AG08396 (cell line): ENCODE measurements at regions not wholly inside any gene's neighbourhood (a gene's known extent, or its start where the extent isn't known, plus 50 kb on each side); places are given as distances from the start of the nearest gene placed in this dataset.

Experiments used
- DNase-seq: peaks from one replicate; pipeline ENCODE4 v3.0.0; 2012; ENCODE audit warnings: low spot score, mixed read lengths

DNA sequence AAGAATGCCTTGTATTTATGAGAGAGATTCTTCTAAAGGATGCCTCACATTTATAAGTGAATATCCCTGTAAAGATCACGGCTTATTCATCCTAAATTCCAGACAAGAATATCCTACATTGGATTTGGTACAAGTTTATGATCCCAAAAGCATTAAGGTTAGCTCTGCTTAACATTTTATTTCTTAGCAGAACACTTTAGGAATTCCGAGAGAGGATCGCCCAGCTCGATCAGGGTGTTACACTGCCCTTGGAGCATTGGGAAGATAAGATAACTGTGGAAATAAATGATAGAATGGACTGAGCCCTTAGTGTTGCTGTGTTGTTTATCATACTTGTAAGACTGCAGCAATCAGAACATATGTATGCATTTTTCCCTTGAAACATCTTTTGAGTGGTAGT lies 223.0 kb upstream of the CDIN1 start:
- DNase-seq = no peak

- peak; percentile 39 for DNase-seq
Measured at GRCh38 chr15:36356978-36357601, 222.3 kb upstream of the CDIN1 start.

DNA sequence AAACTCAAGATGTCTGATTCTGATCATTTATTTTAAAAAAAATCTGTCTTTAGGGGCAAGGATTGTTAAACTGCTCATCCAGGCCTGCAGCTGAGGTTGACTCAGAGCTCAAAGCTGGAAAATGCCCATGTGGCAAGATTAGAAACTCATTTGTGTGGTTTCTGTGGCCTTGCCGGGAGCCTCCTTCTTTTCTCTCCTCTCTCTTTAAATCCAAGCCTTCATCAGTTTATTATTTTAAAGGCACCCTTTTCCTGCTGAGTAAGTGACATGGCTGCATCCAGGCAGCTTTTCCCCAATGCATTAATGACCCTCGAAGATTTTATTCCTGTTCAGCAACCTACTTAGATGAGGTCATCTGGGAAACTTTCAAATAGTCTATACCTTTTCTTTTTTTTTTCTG lies 221.3 kb upstream of the CDIN1 start:
- peak; percentile 56 for DNase-seq

DNA sequence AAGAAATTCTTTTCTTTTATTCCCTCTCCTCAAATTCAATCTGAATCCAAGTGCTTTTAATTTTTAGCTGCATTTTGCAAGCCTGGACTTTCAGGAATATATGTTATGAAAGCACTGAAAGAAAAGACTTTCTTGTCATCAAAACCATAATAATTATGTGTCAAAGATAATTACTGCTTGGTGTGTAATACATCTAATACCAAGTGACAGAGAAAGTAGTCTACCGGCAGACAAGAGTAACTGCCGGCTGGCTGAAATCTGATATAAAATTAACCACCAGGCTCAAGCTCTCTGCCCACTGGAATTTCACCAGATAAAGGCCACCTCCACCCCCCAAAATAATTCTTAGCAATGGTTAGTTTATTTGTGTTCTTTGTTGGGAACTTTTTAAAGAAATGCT lies 220.9 kb upstream of the CDIN1 start:
- DNase-seq = no peak

GRCh38 chr15:36359286-36359685 lies 220.1 kb upstream of the CDIN1 start:
- no peak for DNase-seq

GRCh38 chr15:36361351-36361870 lies 218.0 kb upstream of the CDIN1 start:
- DNase-seq = peak; percentile 18

DNA sequence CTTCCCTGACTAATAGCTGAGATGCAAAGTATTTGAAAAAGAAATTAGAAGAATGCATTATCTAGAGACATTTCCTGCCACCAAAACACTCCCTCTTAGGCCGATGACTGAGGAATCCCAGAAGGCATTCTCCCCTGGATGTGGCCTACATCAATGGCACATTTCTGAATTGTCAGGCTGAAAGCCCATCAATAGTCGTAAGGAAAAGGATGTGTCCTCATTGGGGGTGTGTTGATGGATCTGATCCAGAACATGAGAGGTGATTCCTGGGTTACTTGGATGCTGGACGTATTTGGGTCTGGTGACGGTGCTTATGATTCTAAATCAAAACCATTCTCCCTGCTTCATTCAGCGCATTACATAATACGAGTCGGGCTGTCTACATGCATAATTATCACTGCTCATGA lies 216.9 kb upstream of the CDIN1 start:
- no peak for DNase-seq

DNA sequence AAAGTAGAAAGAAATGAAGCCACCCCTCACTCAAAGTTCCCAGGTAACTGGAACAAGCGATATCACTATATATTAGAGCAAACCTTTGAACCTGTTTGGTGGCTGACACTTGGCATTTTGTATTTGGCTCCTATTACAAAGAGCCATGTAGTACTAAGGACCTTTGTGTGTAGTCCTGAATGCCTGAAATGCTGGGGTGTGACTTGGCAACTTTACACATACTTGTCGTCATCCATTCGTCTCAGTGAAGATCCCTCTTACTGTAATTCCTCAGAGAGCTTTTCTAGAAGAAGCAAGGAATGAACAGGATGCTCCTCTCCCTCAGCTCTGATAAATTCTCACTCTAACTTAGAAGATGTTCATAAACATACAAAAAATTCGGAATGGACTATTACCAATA lies 216.1 kb upstream of the CDIN1 start:
- no peak for DNase-seq

- DNase-seq = no peak
Measured at GRCh38 chr15:36364377-36364776, 215.0 kb upstream of the CDIN1 start.

GRCh38 chr15:36365963-36366362 lies 213.5 kb upstream of the CDIN1 start:
- DNase-seq = no peak

GRCh38 chr15:36370051-36370730 lies 209.2 kb upstream of the CDIN1 start:
- no peak for DNase-seq

GRCh38 chr15:36370731-36371112 lies 208.7 kb upstream of the CDIN1 start:
- DNase-seq = peak; percentile 13

DNA sequence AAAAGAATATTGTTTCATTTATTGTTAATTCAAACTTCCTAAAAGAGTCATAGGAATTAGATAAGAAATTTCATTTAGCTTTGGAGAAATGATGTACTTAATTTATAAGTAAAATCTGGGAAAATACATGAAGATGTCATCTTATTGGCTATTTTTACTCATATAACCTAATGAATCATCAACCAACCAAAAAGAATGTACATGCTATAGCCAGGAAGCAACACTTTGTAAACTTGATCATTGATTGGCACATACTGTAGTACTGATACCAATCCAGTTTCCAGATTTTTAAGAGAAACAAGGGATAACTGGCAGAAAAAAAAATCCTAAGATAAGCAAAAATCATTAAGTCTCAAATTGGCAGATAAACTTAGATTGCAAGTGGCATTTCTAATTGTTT lies 207.9 kb upstream of the CDIN1 start:
- DNase-seq = no peak

DNA sequence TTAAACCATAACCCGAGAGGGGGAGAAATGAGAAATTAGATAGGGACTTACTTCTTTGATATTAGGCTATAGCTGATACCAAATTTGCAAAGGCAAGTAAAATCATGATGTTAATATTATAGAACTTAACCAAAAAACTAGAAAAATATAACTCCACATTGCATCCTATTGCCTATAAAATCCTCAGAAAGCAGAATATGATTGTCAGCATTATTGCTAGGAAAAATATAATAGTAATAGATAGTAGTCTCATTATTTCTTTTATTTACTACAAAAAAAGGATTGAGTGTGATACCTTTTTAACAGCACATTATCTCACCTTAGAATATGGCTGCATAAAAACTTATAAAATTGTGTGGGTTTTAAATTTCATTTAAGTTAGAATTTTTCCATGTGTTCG lies 206.5 kb upstream of the CDIN1 start:
- no peak for DNase-seq

GRCh38 chr15:36373550-36373949 lies 205.9 kb upstream of the CDIN1 start:
- DNase-seq = no peak

- no peak for DNase-seq
Measured at GRCh38 chr15:36389107-36389506, 190.3 kb upstream of the CDIN1 start.

DNA sequence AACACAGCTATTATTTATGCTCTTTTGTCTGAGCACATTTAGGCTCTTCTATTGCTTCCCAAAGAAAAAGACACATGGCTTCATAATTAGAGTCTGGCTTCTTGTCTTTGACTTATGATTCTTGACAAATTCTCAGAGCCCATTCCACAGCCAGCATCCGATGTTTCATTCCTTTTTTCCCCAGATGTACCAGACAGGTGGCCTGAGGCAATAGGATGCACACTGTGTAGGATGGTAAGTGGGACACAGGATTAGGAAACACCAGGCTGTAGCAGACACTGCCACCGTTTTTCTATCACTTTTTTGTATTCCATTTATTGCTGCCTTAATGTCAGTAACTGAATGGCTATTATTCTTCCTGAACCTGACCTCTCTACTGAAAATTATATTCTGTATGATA lies 188.9 kb upstream of the CDIN1 start:
- no peak for DNase-seq

DNA sequence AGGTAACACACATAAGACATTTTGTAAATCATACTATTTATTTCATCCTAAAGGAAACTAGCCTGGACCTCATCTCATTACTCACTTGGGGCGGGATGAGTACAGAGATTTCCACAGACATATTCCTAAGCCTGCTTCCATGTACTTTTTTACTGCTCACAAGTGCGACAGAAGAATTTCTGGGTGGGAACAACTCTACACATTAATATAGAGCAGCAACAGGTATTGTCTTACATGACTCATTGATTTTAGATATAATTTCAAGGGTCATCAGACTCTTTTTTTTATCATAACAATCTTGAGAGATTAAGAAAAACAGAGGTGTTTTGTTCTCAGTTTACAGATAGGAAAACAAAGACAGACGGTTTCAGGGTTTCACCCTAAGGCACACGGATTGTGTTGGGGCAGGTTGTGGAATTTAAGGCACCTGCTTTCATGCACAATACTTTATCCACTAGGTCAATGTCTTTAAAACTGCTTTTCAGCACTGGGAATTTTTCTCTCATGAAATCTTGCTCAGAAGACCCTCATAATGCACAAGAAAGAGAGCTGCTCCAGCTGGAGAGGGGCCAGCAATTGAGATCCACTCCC lies 186.7 kb upstream of the CDIN1 start:
- no peak for DNase-seq

GRCh38 chr15:36398212-36398611 lies 181.2 kb upstream of the CDIN1 start:
- no peak for DNase-seq

GRCh38 chr15:36399276-36399675 lies 180.2 kb upstream of the CDIN1 start:
- no peak for DNase-seq

GRCh38 chr15:36400936-36401585 lies 178.4 kb upstream of the CDIN1 start:
- DNase-seq = no peak

DNA sequence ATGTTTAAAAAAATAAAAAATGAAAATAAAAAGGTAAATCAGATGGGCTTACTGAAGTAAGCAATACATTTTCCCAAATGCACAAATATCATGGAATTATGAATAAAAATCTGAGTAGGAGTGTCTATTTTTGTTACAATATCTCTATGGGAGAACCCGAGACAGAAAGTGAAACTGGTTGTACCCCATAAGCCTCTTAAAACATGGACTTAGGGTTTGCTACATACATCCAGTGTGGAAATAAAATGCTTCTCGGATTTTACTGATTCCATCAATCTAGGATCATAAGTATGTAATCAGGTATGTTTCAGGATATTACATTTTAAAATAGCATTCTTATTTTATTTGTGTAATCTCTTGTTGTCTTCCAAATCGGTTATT lies 177.8 kb upstream of the CDIN1 start:
- no peak for DNase-seq

- DNase-seq = no peak
Measured at GRCh38 chr15:36403351-36403750, 176.1 kb upstream of the CDIN1 start.
